ENCODE measurements at regions not wholly inside any gene's neighbourhood (a gene's known extent, or its start where the extent isn't known, plus 50 kb on each side); places are given as distances from the start of the nearest gene placed in this dataset.
A peak's percentile ranks its signal among the peaks of the same experiment; 100 is the strongest.

GRCh38 chr15:66858423-66859207, 156.6 kb downstream of the SMAD6 start:
- no peak for DNase-seq (ENCODE audit: low spot score, unreplicated experiment)
- Mint-ChIP-seq H3K36me3 (ENCODE audit: insufficient read depth) (no peaks in the 10 kb centered on the region), H3K27me3 (no peaks in the 10 kb centered on the region), H3K4me1 (ENCODE audit: low read depth) (peaks cover 2% of the 10 kb centered on the region), H3K27ac (no peak overlapping the region), H3K4me3 (ENCODE audit: low read depth) (no peak overlapping the region), H3K9me3 (ENCODE audit: low read depth) (no peaks in the 10 kb centered on the region)
- TF ChIP-seq, protein P1, sequence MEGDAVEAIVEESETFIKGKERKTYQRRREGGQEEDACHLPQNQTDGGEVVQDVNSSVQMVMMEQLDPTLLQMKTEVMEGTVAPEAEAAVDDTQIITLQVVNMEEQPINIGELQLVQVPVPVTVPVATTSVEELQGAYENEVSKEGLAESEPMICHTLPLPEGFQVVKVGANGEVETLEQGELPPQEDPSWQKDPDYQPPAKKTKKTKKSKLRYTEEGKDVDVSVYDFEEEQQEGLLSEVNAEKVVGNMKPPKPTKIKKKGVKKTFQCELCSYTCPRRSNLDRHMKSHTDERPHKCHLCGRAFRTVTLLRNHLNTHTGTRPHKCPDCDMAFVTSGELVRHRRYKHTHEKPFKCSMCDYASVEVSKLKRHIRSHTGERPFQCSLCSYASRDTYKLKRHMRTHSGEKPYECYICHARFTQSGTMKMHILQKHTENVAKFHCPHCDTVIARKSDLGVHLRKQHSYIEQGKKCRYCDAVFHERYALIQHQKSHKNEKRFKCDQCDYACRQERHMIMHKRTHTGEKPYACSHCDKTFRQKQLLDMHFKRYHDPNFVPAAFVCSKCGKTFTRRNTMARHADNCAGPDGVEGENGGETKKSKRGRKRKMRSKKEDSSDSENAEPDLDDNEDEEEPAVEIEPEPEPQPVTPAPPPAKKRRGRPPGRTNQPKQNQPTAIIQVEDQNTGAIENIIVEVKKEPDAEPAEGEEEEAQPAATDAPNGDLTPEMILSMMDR (IDR thresholded peaks at IDR 0.05; ENCODE audit: unreplicated experiment): no peak

DNA sequence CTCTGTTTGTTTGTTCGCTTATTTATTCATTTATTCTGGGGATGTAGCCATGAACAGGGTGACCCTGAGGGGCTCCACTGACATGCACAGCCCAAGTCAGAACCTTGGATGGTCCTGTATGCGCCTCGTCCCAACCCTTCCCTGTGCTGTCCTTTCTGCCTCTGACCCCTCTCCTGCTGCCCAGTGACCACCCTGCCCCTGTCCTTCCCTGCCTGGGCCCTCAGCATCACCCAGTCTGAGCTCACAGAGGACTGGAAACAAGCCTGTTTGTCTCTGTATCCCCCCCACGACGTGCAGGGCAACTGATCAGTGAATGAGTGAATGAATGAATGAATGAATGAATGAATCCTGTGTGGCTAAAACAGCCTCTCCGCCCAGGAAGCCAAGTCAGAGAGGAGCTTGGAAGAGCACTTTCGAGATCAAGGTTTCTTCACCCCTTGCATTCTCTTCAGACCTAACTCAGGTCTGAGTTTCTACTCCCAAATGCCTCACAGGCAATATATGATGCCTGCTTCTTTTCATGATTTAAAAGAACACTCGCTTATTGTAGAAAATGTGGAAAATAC, 157.7 kb downstream of the SMAD6 start:
- no peak overlapping the region for H3K4me3 Mint-ChIP-seq (ENCODE audit: low read depth)
- TF ChIP-seq, protein P1 (IDR thresholded peaks at IDR 0.05; ENCODE audit: unreplicated experiment): no peak
- DNase-seq (ENCODE audit: low spot score, unreplicated experiment): no peak
- no peaks in the 10 kb centered on the region for H3K27me3 Mint-ChIP-seq
- no peaks in the 10 kb centered on the region for H3K9me3 Mint-ChIP-seq (ENCODE audit: low read depth)
- peaks cover 2% of the 10 kb centered on the region for H3K4me1 Mint-ChIP-seq (ENCODE audit: low read depth)
- H3K36me3 Mint-ChIP-seq (ENCODE audit: insufficient read depth): no peaks in the 10 kb centered on the region
- no peak overlapping the region for H3K27ac Mint-ChIP-seq

DNA sequence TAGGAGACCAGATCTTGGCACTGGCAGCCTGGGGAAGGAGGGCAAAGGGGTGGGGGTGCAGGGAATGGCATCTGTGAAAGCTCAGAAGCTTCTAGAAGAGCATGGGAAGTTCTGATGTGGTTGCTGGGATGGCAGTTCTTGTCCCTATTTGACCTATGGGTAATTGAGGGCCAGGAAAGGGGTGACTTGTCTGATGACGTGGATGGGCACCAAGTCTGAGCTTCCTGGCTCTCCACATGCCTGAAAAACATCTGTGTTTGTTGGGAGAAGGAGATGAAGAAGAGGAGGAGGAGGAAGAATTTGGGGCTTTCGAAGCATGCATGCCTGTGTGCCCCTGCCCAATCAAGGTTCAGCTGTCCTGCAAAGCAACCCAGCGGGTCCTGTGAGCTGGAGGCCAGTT, 158.8 kb downstream of the SMAD6 start:
- Mint-ChIP-seq H3K4me1 (ENCODE audit: low read depth) (no peaks in the 10 kb centered on the region), H3K27me3 (no peaks in the 10 kb centered on the region), H3K4me3 (ENCODE audit: low read depth) (no peak overlapping the region), H3K36me3 (ENCODE audit: insufficient read depth) (no peaks in the 10 kb centered on the region), H3K27ac (no peak overlapping the region), H3K9me3 (ENCODE audit: low read depth) (no peaks in the 10 kb centered on the region)
- DNase-seq (ENCODE audit: low spot score, unreplicated experiment): no peak
- TF ChIP-seq, protein P1 (IDR thresholded peaks at IDR 0.05; ENCODE audit: unreplicated experiment): no peak

DNA sequence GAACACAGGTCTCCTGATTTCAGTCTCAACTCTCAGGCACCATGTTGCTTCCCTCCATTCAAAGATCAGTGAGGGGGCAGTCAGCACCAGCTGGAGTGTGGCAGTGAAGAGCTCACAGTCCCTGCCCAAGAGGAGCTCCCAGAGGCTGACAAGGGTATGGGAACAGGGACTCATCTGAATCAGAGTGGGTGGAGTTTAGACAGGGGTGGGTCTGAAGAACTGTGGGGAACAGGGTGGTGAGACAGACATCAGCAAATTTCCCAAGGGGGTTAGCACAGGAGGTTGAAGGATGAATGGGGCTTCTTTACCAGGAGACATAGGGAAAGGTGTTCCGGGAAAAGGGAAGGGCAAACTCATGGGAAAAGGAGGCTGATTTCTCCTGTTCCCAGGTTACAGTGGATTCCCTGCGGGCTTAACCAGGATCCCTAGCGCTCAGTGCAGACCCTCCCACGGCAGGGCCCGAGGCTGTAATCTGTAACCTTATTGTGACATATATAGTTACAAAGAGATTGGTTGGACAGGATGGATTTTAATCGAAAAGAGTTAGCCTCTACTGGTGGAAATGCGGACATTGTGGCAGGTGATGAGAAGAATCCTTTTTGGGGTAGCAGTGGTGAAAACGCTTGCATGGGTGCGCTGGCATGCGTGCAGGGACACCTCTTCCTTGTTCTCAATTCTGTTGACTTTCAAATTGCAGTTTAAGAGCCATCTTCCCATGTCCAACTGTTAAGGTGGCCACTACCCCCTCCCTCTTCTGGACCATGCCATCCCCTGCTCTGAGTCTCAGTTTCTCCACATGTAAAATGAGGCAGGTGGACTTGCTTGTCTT, 160.3 kb downstream of the SMAD6 start:
- no peak overlapping the region for H3K27ac Mint-ChIP-seq

DNA sequence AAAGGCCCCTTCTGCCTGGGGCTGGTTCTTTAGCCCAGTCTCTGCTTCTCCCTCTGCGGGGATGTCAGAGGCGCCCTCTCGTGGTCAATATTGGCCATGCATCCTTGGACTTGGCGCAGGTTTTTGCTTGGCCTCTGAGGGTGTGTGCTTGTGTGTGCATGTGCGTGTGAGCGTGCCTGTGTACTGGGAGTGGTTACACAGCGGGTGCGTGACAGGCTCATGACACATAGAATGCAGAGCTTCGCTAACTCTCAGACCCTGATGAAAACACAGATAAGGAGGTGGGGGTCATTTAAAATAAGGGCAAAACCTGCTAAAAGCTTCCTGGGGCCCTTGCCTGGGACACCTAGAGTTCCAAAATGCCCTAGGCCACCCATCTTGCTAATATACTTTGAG, 160.9 kb downstream of the SMAD6 start:
- Mint-ChIP-seq H3K9me3 (ENCODE audit: low read depth) (no peaks in the 10 kb centered on the region), H3K4me1 (ENCODE audit: low read depth) (peaks cover 5% of the 10 kb centered on the region), H3K36me3 (ENCODE audit: insufficient read depth) (no peaks in the 10 kb centered on the region), H3K27ac (no peak overlapping the region), H3K27me3 (no peaks in the 10 kb centered on the region), H3K4me3 (ENCODE audit: low read depth) (no peak overlapping the region)
- TF ChIP-seq, protein P1 (IDR thresholded peaks at IDR 0.05; ENCODE audit: unreplicated experiment): peak; percentile 93
- DNase-seq (ENCODE audit: low spot score, unreplicated experiment): peak; percentile 79

More for the DNA sequence above, 160.3 kb downstream of the SMAD6 start:
- no peak for DNase-seq (ENCODE audit: low spot score, unreplicated experiment)
- no peaks in the 10 kb centered on the region for H3K27me3 Mint-ChIP-seq
- TF ChIP-seq, protein P1 (IDR thresholded peaks at IDR 0.05; ENCODE audit: unreplicated experiment): no peak
- H3K9me3 Mint-ChIP-seq (ENCODE audit: low read depth): no peaks in the 10 kb centered on the region
- peaks cover 5% of the 10 kb centered on the region for H3K4me1 Mint-ChIP-seq (ENCODE audit: low read depth)
- H3K4me3 Mint-ChIP-seq (ENCODE audit: low read depth): no peak overlapping the region
- no peaks in the 10 kb centered on the region for H3K36me3 Mint-ChIP-seq (ENCODE audit: insufficient read depth)

All from progenitor cell of endocrine pancreas (in vitro differentiated cells).